Caco-2 (cell line): ENCODE measurements at regions not wholly inside any gene's neighbourhood (a gene's known extent, or its start where the extent isn't known, plus 50 kb on each side); places are given as distances from the start of the nearest gene placed in this dataset.

Experiments
- BruUV-seq: library from RNA; stranded (reverse); fragments of 400-500 nt; replicated peaks from 2 replicates; lab custom pipeline; 2021; lab: Mats Ljungman, UMichigan
- CTCF ChIA-PET: fragments of 300-600 bp; sonication (Branson Sonifier 250); formaldehyde crosslinking; loops from one replicate; lab custom pipeline; 2022; ENCODE audit warnings: antibody characterized with exemption; lab: Charles Lee
- POLR2A ChIA-PET: fragments of 300-600 bp; sonication (Branson Sonifier 250); formaldehyde crosslinking; loops from one replicate; lab custom pipeline; 2022; ENCODE audit warnings: antibody characterized with exemption; lab: Charles Lee
- DNase-seq, 2 experiments: peaks; one replicate each; pipeline versions ENCODE4 v3.0.0 to v3.0.0-alpha.2; 2020 to 2022
- H3K27me3 ChIP-seq: replicated peaks from 2 replicates; pipeline ENCODE4 v1.6.0; 2011; ENCODE audit warnings: low read length; ENCODE audit not compliant: control insufficient read depth, insufficient read depth
- H3K36me3 ChIP-seq: 2 replicates; pipeline ENCODE4 v1.5.1; 2011; ENCODE audit warnings: low read length; ENCODE audit not compliant: control insufficient read depth, insufficient read depth
- H3K4me1 ChIP-seq: fragments of 250-450 bp; sonication (Bioruptor Pico); 2 replicates; pipeline ENCODE4 v1.5.1; 2020; ENCODE audit warnings: mild to moderate bottlenecking
- H3K4me3 ChIP-seq: 2 replicates; pipeline ENCODE4 v1.5.1; 2011; ENCODE audit warnings: low read depth, mild to moderate bottlenecking, control low read depth, low read length
- H3K9me3 ChIP-seq: fragments of 250-450 bp; sonication (Bioruptor Pico); 2 replicates; pipeline ENCODE4 v1.5.1; 2020; ENCODE audit warnings: mild to moderate bottlenecking, moderate library complexity
- H3K27ac Mint-ChIP-seq: one replicate; pipeline ENCODE4 v1.8.0; 2022; ENCODE audit warnings: mixed read lengths; ENCODE audit not compliant: unreplicated experiment
- H3K27me3 Mint-ChIP-seq: one replicate; pipeline ENCODE4 v1.8.0; 2022; ENCODE audit warnings: mixed read lengths; ENCODE audit not compliant: insufficient read depth, unreplicated experiment
- H3K36me3 Mint-ChIP-seq: one replicate; pipeline ENCODE4 v1.8.0; 2022; ENCODE audit warnings: mild to moderate bottlenecking, mixed read lengths; ENCODE audit not compliant: insufficient read depth, unreplicated experiment
- H3K4me1 Mint-ChIP-seq: one replicate; pipeline ENCODE4 v1.8.0; 2022; ENCODE audit warnings: low read depth, mixed read lengths; ENCODE audit not compliant: unreplicated experiment
- H3K4me3 Mint-ChIP-seq: one replicate; pipeline ENCODE4 v1.8.0; 2022; ENCODE audit warnings: mild to moderate bottlenecking, moderate library complexity, mixed read lengths; ENCODE audit not compliant: unreplicated experiment
- H3K9me3 Mint-ChIP-seq: one replicate; pipeline ENCODE4 v1.8.0; 2022; ENCODE audit warnings: mixed read lengths; ENCODE audit not compliant: unreplicated experiment
- intact Hi-C: fragments of 100-400 bp; cut with micrococcal nuclease; formaldehyde crosslinking; loops from one replicate; pipeline ENCODE4 v1.10.0; 2022; ENCODE audit not compliant: unreplicated experiment
- TF ChIP-seq, protein P1 (sequence below), 2 experiments: fragments of 200-600 bp in 1 of 2; IDR thresholded peaks; 1 replicate in 1 of 2; 2 replicates in 1 of 2; pipeline versions ENCODE4 v1.5.1 to v1.8.0; 2011 to 2022; ENCODE audit warnings: antibody characterized with exemption in 1 of 2, control low read depth in 1 of 2, inconsistent platforms in 1 of 2, low read depth in 1 of 2, low read length in 1 of 2, mild to moderate bottlenecking in 1 of 2, moderate library complexity in 1 of 2; ENCODE audit not compliant: insufficient read depth in 1 of 2, severe bottlenecking in 1 of 2, unreplicated experiment in 1 of 2

DNA sequence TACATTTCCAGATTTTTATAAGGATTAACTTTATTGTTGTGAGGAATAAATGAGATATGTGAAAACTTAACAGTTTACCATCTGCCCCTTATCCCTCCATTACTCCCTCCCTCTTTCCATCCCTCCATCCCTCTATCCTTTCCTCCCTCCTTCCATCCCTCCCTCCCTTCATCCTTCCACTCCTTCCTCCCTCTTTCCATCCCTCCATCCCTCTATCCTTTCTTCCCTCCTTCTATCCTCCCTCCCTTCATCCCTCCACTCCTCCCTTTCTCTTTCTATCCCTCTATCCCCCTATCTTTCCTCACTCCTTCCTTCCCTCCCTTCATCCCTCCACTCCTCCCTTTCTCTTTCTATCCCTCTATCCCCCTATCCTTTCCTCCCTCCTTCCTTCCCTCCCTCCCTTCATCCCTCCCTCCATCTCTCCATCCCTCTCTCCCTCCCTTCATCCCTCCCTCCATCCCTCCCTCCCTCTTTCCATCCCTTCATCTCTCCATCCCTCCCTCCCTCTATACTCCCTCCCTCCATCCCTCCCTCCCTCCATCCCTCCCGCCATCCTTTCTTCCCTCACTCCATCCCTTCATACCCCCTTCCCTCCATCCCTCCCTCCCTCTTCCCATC is 181.8 kb upstream of the PLXNC1 start:
- intact Hi-C loops: no loop called here

DNA sequence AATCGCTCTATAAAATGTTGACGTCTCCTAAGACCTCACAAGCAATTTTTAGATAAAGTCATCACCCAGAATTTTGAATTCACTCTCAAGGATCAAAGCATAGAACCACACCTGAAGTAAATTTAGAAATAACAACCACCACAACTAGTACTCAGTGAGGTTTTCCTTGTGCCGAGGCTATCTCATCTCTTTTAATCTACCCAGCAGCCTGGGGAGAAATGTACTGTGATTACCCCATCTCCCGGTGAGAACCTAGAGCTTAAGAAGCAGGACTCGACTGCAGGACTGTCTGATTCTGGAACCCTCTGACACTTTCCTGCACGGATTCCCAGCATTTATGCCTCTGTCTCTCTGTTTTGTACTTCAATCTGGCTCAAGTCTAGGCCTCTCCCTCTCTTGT is 180.9 kb upstream of the PLXNC1 start:
- H3K36me3 Mint-ChIP-seq: no peaks in the 10 kb centered on the region
- H3K4me3 Mint-ChIP-seq: no peak overlapping the region
- Histone ChIP-seq H3K4me3 (no peak overlapping the region), H3K9me3 (no peaks in the 10 kb centered on the region), H3K4me1 (no peaks in the 10 kb centered on the region), H3K27me3 (no peaks in the 10 kb centered on the region), H3K36me3 (no peaks in the 10 kb centered on the region)
- H3K4me1 Mint-ChIP-seq: no peaks in the 10 kb centered on the region
- no TSS peak for BruUV-seq
- peaks cover 10% of the 10 kb centered on the region for H3K9me3 Mint-ChIP-seq
- POLR2A ChIA-PET: no interaction called here
- CTCF ChIA-PET: no interaction called here
- TF ChIP-seq, protein P1, sequence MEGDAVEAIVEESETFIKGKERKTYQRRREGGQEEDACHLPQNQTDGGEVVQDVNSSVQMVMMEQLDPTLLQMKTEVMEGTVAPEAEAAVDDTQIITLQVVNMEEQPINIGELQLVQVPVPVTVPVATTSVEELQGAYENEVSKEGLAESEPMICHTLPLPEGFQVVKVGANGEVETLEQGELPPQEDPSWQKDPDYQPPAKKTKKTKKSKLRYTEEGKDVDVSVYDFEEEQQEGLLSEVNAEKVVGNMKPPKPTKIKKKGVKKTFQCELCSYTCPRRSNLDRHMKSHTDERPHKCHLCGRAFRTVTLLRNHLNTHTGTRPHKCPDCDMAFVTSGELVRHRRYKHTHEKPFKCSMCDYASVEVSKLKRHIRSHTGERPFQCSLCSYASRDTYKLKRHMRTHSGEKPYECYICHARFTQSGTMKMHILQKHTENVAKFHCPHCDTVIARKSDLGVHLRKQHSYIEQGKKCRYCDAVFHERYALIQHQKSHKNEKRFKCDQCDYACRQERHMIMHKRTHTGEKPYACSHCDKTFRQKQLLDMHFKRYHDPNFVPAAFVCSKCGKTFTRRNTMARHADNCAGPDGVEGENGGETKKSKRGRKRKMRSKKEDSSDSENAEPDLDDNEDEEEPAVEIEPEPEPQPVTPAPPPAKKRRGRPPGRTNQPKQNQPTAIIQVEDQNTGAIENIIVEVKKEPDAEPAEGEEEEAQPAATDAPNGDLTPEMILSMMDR (IDR thresholded peaks at IDR 0.05; ENCODE audit: insufficient read depth in 1 of 2, low read depth in 1 of 2, low read length in 1 of 2, severe bottlenecking in 1 of 2, unreplicated experiment in 1 of 2): no peak
- no peaks in the 10 kb centered on the region for H3K27me3 Mint-ChIP-seq
- intact Hi-C loops: no loop called here
- no peak for DNase-seq
- no peak overlapping the region for H3K27ac Mint-ChIP-seq

More for the DNA sequence above, 181.8 kb upstream of the PLXNC1 start:
- no TSS peak for BruUV-seq
- Mint-ChIP-seq H3K36me3 (no peaks in the 10 kb centered on the region), H3K9me3 (peaks cover 10% of the 10 kb centered on the region), H3K27me3 (no peaks in the 10 kb centered on the region), H3K4me3 (no peak overlapping the region), H3K4me1 (no peaks in the 10 kb centered on the region), H3K27ac (no peak overlapping the region)
- ChIA-PET CTCF (no interaction called here), POLR2A (no interaction called here)
- no peaks in the 10 kb centered on the region for H3K9me3 ChIP-seq
- H3K4me3 ChIP-seq: no peak overlapping the region
- TF ChIP-seq, protein P1 (IDR thresholded peaks at IDR 0.05; ENCODE audit: insufficient read depth in 1 of 2, low read depth in 1 of 2, low read length in 1 of 2, severe bottlenecking in 1 of 2, unreplicated experiment in 1 of 2): no peak
- no peak for DNase-seq
- H3K27me3 ChIP-seq: no peaks in the 10 kb centered on the region
- no peaks in the 10 kb centered on the region for H3K36me3 ChIP-seq
- no peaks in the 10 kb centered on the region for H3K4me1 ChIP-seq

DNA sequence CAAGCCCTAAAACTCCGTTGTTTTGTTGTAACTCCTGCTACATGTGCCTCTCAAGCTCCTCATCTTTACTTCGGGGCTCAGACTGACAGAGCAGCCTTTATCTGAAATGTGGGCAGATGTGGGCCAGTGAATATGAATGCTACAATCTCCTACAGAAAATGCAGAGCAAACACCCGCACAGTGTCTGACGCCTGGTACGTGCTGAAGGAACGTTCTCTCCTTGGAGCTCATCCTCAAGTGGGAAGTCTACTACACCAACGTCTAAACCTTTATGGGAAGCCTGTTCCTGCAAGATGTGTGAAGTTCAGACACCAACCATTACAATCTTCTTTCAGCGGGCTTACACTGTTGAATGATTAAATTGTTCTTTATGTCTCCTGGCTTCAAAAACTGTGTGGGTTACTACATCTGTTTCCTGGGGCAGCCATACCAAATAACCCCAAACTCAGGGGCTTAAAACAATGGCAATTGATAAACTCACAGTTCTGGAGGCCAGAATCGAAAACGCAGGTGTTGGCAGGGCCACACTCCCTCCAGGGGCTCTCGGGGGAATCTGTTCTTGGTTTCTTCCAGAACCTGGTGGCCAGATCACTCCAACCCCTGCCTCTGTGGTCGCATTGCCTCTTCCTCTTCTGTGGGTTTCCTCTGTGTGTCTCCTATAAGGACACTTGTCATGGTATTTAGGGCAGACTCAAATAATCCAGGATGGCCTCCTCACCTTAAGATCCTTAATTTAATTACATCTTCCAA is 179.7 kb upstream of the PLXNC1 start:
- no peaks in the 10 kb centered on the region for H3K4me1 Mint-ChIP-seq
- BruUV-seq: no TSS peak
- H3K9me3 ChIP-seq: no peaks in the 10 kb centered on the region
- no peak overlapping the region for H3K4me3 ChIP-seq
- no peaks in the 10 kb centered on the region for H3K4me1 ChIP-seq
- no peak overlapping the region for H3K4me3 Mint-ChIP-seq
- peaks cover 5% of the 10 kb centered on the region for H3K36me3 Mint-ChIP-seq
- no peak for DNase-seq
- H3K27me3 ChIP-seq: no peaks in the 10 kb centered on the region
- no peak overlapping the region for H3K27ac Mint-ChIP-seq
- intact Hi-C loops: no loop called here
- H3K9me3 Mint-ChIP-seq: peaks cover 10% of the 10 kb centered on the region
- ChIA-PET POLR2A (no interaction called here), CTCF (interaction anchor here (1.4 kb wide), 1 partner anchor 132 kb away, joined by 3 read pairs; no protein-coding TSS in a partner anchor)
- TF ChIP-seq, protein P1 (IDR thresholded peaks at IDR 0.05; ENCODE audit: insufficient read depth in 1 of 2, low read depth in 1 of 2, low read length in 1 of 2, severe bottlenecking in 1 of 2, unreplicated experiment in 1 of 2): no peak
- no peaks in the 10 kb centered on the region for H3K27me3 Mint-ChIP-seq
- no peaks in the 10 kb centered on the region for H3K36me3 ChIP-seq
